Kidney epithelial cell (primary cell): ENCODE measurements at regions not wholly inside any gene's neighbourhood (a gene's known extent, or its start where the extent isn't known, plus 50 kb on each side); places are given as distances from the start of the nearest gene placed in this dataset.

Experiments
- DNase-seq: peaks from one replicate; pipeline ENCODE4 v3.0.0-alpha.2; 2010; ENCODE audit warnings: low read depth
- H3K27me3 ChIP-seq: 2 replicates; pipeline ENCODE4 v1.6.0; 2011; ENCODE audit warnings: low read length; ENCODE audit not compliant: control insufficient read depth, insufficient read depth
- H3K36me3 ChIP-seq: 2 replicates; pipeline ENCODE4 v1.5.1; 2011; ENCODE audit warnings: low read length; ENCODE audit not compliant: control insufficient read depth, insufficient read depth
- H3K4me3 ChIP-seq: 2 replicates; pipeline ENCODE4 v1.5.1; 2011; ENCODE audit warnings: low read depth, mild to moderate bottlenecking, control low read depth, low read length
- TF ChIP-seq, protein P1 (sequence below): IDR thresholded peaks from 2 replicates; pipeline ENCODE4 v1.5.1; 2011; ENCODE audit warnings: mild to moderate bottlenecking, moderate library complexity, low read length, control low read depth, inconsistent platforms; ENCODE audit not compliant: insufficient read depth, poor library complexity, severe bottlenecking

DNA sequence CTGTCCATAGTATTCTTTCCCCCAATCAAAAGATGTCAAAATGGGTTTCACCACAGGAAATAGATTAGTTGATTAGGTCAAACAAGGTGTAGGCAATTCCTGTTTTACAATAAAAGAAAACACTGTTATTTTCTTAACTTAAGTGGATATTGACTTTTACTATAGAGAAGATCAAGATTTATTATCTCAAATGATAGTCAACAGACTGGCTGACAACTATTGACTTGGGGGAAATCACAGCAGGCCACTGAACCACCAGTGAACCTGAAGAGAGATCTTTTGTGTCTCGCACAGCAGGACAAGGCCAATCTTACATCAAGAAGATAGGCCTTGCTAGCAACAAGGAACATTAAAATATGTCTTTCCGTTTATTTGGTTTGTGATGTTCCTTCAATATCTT lies 1187.6 kb downstream of the SI start:
- no peaks in the 10 kb centered on the region for H3K36me3 ChIP-seq
- no peaks in the 10 kb centered on the region for H3K27me3 ChIP-seq
- TF ChIP-seq, protein P1, sequence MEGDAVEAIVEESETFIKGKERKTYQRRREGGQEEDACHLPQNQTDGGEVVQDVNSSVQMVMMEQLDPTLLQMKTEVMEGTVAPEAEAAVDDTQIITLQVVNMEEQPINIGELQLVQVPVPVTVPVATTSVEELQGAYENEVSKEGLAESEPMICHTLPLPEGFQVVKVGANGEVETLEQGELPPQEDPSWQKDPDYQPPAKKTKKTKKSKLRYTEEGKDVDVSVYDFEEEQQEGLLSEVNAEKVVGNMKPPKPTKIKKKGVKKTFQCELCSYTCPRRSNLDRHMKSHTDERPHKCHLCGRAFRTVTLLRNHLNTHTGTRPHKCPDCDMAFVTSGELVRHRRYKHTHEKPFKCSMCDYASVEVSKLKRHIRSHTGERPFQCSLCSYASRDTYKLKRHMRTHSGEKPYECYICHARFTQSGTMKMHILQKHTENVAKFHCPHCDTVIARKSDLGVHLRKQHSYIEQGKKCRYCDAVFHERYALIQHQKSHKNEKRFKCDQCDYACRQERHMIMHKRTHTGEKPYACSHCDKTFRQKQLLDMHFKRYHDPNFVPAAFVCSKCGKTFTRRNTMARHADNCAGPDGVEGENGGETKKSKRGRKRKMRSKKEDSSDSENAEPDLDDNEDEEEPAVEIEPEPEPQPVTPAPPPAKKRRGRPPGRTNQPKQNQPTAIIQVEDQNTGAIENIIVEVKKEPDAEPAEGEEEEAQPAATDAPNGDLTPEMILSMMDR: no peak
- DNase-seq: no peak
- H3K4me3 ChIP-seq: no peak overlapping the region

DNA sequence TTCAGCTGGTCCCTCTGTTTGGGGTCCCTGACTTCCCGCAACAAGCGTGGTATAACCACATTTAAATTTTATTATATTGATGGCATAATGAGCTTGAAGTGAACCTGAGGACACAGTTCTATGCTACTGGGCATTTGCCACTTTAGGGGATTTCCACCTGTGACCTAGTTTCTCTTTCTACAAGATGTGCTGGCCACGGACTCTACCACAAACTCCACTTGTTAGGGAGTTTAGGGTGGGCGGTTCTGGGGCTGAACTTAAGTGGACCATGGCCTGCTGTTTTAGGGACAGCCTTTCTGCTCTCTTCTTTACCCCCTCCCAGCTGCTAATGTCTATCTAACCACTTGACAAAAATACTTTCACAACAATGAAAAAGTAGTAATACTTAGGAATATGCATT lies 1199.1 kb downstream of the SI start:
- Histone ChIP-seq H3K27me3 (no peaks in the 10 kb centered on the region), H3K4me3 (no peak overlapping the region), H3K36me3 (no peaks in the 10 kb centered on the region)
- DNase-seq: no peak
- TF ChIP-seq, protein P1: no peak

DNA sequence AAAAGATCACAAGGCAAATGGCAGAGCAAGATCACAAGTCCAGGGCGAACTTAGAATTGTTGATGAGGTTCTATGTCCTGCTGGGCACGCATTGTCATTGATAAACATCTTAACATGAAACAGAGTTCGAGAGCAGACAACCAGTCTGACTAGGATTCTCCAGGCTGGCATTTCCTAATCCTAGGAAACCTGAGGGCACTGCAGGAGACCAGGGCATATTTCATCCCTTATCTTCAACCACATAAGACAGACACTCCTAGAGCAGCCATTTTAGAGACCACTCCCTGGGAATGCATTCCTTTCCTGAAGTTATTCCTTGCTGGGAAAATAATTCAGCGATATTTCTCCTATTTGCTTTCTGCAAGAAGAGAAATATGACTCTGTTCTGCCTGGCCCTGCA lies 1199.9 kb downstream of the SI start:
- H3K36me3 ChIP-seq: no peaks in the 10 kb centered on the region
- no peak overlapping the region for H3K4me3 ChIP-seq
- H3K27me3 ChIP-seq: no peaks in the 10 kb centered on the region
- TF ChIP-seq, protein P1: no peak
- no peak for DNase-seq

DNA sequence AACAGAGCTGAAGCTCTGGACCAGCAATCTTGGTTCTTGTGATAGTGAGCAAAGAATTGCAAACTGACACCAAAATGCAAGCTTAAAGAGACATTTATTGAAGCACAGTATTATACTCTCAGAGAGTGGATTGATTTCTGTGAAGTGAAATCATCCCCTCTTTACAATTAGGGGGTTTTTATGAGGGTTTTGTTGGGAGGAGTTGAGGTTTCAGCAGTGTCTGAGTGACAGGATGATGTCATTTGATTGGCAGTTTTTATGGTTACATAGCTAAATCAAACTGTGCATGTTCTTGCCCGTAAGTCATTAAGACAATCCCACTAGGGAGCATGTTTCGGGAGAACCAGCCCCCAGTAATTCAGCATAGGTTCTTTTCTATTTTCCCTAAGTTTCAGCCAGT lies 1200.5 kb downstream of the SI start:
- no peak for DNase-seq
- TF ChIP-seq, protein P1: no peak
- Histone ChIP-seq H3K4me3 (no peak overlapping the region), H3K27me3 (no peaks in the 10 kb centered on the region), H3K36me3 (no peaks in the 10 kb centered on the region)

DNA sequence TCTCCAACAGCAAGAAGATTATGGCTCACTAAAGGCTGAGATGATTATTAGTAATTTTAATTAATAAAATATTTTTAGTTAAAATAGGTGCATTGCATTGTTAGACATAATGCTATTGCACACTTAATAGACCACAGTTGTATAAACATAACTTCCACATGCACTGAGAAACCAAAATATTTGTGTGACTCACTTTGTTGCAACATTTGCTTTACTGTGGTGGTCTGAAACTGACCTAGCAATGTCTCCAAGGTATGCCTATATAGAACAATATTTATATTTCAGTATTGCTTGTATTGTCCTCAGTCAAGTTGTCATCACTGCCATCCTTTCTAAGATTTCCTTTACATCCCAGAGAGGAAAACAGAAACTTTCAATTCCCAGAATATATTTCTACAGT lies 1215.2 kb downstream of the SI start:
- Histone ChIP-seq H3K27me3 (no peaks in the 10 kb centered on the region), H3K36me3 (no peaks in the 10 kb centered on the region), H3K4me3 (no peak overlapping the region)
- TF ChIP-seq, protein P1: no peak
- no peak for DNase-seq

DNA sequence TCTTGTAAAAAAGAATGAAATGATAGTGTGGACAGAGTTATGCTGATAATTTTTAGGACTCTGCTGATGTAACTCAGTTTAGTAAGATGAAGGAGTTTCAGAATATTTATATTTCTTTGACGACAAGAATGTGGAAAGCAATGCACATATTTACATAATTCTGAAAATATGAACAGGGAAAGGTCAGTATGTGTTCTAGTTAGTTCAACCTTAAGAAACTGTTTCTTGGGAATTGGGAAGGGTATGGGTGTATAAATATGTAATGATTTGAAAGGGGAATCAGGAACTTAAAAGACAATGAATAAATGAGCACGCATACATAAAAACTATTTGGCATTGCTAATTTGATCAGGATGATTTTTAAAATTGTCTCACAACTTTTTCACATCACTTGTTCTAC lies 1226.1 kb downstream of the SI start:
- DNase-seq: no peak
- H3K4me3 ChIP-seq: no peak overlapping the region
- no peaks in the 10 kb centered on the region for H3K27me3 ChIP-seq
- TF ChIP-seq, protein P1: no peak
- H3K36me3 ChIP-seq: no peaks in the 10 kb centered on the region
